ENCODE measurements at regions not wholly inside any gene's neighbourhood (a gene's known extent, or its start where the extent isn't known, plus 50 kb on each side); places are given as distances from the start of the nearest gene placed in this dataset.

DNA sequence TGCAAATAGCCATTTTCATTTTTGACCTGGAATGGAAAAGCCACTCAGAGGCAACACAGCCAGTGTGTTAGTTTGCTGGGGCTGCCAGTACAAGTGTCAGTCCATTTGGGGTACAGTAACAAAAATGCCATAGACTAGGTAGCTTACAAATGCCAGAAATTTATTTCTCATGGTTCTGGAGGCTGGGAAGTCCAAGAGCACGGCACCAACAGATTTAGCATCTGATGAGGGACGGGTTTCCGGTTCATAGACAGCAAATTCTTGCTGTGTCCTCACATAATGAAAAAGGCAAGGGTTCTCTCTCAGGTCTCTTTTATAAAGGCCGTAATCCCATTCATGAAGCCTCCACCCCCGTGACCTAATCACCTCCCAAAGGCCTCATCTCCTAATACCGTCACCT lies 418.2 kb downstream of the TYW1 start:
- DNase-seq (ENCODE audit: low spot score), result no peak

DNA sequence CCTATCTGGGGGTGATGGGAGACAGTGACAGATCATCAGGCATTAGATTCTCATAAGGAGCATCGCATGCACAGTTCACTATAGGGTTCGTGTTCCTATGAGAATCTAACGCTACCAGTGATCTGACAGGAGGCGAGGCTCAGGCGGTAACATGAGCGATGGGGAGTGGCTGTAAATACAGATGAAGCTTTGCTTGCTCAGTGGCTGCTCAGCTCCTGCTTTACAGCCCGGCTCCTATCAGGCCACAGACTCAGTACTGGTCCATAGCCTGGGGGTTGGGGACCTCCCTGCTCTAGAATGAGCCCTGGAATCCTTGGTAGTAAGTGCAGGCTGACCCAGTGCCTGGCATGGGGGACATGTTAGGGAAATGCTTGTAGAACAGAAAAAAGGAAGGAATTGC lies 426.0 kb downstream of the TYW1 start:
- DNase-seq (ENCODE audit: low spot score), result no peak

DNA sequence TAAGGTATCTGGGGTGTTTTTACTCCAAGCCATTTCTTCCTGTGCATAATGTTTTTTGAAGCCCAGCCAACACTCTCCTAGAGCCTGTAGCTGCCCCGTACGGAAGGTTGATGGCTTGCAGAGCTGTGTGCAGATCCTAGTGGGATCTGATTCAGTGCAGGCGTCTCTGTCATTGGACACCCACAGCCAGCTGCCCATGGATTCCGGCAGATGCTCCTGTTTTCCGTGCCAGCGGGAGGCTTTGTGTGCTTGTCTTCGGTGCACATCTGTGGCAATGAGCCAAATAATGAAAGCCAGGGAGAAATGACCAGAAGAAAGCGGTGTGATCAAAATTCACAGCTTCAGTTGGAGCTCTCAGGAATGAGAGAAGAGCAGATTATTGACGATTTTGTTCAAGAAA lies 426.4 kb downstream of the TYW1 start:
- no peak for DNase-seq (ENCODE audit: low spot score)

DNA sequence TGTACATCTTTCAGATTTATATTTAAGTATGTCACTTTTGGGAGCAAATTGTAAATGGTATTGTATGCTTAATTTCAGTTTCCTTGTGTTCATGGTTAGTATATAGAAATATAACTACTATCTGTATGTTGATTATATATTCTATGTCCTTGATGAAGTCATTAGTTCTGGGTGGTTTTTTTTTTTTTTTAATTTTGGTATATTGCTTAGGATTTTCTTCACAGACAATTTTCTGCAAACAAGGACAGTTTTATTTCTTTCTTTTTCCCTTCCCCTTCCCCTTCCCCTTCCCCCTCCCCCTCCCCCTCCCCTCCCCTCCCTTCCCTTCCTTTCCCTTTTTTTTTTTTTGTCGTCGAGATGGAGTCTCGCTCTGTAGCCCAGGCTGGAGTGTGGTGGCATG lies 430.0 kb downstream of the TYW1 start:
- DNase-seq (ENCODE audit: low spot score), result no peak

DNA sequence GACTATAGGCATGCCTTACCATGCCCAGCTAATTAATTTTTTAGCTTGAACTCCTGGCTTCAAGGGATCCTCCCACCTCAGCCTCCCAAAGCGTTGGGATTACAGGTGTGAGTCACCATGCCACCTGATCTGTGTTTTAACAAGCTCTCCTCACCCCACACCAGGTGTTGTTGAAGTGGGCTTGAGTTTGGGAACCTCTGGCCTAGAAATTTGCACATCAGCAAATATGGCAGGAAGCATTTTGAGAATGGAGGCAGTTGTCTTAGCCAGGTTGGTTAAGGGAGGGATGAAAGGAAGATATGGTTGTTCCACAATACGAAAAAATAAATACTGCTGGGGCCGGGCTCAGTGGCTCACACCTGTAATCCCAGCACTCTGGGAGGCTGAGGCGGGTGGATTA lies 433.1 kb downstream of the TYW1 start:
- DNase-seq (ENCODE audit: low spot score), result no peak

DNA sequence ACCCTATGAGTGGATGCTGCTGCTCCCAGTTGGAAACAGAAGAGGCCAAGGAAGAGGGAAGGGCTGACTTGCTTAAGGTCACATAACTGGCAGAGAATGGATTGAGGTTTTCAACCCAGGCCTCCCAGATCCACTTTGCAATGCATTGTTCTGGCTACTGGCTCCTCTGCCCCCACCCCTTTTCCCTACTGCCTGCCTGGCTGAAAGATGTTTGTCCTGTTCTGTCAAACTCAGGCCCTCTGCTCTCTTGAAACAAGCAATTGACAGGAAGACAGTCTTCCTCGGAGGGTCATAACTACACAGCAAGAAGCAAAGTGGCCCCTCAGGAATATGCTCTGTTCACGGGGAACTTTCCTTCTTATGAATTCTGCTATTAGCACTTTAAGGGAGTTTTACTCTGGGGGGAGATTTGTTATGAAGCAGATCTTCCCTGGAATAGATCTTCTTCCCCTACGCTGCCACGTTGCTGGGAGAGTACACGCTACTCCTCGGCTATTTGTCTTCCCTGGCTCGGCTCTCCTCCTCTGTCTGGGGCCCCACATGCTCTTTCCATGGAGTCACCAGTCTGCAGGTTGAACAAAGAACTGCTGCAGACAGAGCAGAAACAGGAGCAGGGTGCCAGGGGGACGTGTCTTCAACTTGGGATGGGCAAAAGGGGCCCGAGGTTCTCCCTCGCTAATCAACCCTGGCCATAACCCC lies 436.1 kb downstream of the TYW1 start:
- no peak for DNase-seq (ENCODE audit: low spot score)

DNA sequence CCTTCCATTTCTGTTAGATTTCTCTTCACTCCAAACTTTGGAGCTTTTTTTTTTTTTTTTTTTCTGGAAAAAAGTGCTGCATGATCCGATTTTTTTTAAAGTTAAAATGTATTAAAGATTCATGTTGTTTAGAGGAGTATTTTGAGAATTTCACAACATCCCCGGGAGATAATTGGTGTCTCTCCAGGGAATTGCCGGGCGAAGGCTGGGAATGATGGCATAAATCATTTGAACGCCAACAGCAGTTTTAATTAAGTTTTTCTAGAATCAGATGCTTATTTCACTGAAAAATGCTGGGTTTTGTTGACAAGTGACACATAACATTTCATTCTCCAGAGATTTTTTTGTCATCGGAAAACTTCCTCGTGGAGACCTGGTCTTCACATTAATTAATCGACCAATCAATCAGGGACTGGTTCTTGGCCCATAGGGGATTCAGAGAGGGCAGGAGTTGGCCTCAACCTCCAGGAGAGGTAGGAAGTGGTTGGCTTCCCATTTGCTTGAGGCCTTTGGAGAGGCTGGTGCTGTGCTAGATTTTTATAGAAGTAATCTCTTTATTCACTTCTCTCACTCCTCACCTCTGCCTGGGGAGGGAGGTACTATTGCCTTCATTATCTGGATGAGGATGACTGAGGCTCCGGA lies 439.4 kb downstream of the TYW1 start:
- DNase-seq (ENCODE audit: low spot score), result no peak

DNA sequence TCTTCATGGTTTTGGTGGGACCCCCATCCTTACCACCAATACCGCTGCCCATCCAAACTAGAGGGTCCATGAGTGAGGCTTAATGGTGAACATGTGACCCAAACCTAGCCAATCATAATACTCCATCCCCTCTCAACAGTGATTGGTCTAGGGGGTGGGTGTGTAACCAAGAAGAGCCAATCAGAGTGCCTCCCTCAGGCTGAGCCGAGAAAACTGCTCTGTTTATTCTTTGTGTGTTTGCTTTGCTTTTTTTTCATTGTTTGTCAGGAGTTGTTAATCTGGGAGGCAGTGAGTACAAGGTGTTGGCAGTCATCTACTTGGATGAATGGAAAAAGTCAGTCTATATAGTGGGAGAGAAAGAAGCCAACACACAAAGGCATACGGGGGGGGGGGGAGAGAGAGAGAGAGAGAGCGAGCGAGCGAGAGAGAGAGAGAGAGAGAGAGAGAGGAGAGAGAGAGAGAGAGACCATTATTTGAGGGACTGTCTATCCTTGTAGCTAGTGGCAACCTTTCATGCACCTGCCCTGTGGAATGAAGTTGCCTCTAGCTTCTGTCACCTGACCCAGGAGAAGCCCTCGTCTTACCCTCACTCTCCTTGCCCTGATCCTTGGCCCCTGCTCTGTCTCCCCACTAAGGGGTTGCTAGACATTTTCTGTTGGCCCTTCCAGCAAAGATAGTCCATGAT lies 441.7 kb downstream of the TYW1 start:
- DNase-seq (ENCODE audit: low spot score), result no peak

DNA sequence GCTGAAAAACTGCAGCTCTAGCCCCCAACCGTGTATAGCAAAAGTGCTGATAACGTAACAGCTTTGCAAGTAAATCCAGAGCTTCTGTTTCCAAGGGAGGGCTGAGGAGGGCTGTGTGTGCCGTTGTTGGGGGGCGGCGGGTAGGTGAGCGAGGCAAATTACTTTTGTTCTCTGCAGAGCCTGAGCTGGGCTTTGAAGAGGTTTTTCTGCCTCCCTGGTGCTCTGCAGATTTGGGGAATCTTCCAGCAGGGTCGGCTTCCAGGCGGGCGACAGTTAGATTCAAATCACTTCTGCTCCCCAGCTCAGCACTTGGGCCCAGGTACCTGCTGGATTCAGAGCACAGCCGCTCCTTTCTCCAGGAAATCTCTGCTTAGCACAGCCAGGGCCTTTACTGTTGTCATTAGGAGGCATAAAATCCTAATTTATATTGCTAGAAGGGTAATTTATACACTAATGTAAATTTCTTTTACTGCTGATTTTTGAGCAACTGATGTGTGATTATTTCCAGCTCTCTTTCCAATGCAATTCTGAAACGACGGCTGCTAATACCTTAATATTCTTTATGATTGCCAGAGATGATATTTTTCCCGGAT lies 442.4 kb downstream of the TYW1 start:
- DNase-seq (ENCODE audit: low spot score), result no peak

DNA sequence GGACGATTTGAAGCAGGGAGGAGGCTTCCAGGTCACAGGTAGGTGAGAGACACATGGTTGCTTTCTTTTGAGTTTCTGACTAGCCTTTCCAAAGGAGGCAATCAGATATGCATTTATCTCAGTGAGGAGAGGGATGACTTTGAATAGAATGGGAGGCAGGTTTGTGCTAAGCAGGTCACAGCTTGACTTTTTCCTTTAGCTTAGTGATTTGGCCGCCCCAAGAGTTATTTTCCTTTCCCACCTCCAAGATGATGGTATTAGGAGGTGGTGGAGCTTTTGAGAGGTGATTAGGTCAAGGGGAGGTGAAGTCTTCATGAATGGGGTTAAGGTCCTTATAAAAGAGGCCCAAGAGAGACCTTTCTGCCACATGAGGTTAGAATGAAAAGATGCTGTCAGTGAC lies 443.7 kb downstream of the TYW1 start:
- DNase-seq (ENCODE audit: low spot score), result no peak

DNA sequence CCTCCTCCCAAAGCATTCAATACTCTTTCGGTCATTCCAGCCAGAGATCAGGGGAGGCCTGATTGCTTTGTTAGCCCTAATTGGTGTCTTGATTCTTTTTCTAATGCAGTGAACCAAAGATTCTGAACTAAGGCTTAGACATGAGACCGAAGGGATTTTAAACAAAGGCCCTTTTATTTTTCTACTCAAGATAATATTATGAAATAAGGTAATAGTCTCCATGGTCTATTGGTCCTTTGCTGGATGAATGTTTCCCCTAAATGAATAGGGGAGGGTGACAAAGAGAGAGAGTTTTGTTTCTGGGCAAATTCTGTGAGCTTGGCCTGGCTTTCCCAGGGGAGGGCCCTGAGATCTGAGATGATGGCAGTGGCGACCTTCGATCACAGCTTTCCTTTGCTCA lies 449.1 kb downstream of the TYW1 start:
- no peak for DNase-seq (ENCODE audit: low spot score)

DNA sequence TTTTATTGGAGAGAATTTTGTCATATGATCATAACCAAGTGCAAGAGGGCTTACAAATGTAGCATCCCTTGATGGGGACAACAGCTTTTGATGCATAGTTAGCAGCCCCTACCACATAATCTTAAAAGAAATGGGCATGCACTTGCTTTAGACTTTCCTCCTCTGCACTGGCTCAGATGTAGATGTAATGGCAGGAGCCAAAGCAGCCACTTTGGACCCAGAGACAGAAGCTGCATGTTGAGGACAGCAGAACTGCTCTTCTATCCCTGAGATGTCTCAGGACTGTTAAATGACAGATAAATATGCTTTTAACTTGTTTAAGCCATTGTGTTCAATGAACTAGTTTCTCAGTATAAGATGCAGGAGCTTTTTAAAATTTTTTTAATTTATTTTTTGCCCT lies 450.7 kb downstream of the TYW1 start:
- no peak for DNase-seq (ENCODE audit: low spot score)

DNA sequence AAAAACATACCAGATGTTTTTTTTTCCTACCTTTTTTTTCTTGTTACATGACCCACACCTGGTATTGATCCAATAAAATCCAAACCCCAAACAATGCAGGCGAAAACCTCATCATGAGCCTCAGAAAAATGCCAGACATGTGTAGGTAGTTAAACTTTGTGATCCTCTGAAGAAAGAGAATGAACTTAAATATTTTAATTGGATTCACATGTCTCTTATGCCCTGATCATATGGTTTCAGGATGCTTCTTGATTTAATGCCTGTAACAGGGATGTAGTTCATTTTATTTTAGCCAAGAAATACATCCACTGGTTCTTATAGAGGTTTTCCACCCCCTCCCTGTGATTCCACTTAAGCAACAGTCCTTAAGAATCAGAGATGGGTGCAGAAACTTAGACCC lies 451.6 kb downstream of the TYW1 start:
- DNase-seq (ENCODE audit: low spot score), result no peak

DNA sequence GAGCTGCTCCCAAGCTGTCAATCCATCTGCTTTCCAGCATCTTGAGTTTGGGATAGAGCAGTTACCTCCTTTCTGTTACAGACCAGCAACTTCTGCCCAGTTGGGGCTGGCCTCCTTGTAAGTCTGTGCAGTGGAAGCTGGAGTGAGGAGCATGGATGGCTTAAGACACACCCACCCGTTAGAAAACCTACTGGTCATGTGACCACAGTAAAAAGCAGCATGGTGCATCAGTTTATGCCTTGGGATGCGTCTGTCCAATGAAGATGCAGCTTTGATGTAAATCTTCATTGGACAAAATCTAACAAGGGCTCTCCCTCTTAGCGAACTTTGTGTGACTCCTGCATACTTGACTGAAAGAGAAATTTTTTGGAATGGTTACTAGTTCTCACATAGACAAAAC lies 453.5 kb downstream of the TYW1 start:
- DNase-seq (ENCODE audit: low spot score), result no peak

DNA sequence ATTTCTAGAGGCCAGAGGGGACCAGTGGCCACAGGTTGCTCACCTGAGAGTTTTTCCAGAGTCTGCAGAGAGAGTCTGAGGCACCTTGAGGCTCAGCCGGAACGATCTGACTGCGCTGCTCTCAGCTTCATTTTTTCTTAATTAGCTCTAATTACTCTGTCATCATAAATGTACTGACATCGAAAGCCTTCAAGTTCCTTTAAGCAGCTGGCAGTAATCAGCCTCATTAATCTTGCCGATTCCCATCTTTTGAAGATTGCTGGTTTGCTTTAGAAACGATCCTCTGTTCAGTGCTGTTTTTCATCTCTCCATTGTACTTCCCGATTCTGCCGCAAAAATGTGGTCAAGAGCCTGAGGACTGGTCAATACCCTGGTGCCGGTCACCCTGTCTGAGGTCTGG lies 454.7 kb downstream of the TYW1 start:
- DNase-seq (ENCODE audit: low spot score), result no peak

DNA sequence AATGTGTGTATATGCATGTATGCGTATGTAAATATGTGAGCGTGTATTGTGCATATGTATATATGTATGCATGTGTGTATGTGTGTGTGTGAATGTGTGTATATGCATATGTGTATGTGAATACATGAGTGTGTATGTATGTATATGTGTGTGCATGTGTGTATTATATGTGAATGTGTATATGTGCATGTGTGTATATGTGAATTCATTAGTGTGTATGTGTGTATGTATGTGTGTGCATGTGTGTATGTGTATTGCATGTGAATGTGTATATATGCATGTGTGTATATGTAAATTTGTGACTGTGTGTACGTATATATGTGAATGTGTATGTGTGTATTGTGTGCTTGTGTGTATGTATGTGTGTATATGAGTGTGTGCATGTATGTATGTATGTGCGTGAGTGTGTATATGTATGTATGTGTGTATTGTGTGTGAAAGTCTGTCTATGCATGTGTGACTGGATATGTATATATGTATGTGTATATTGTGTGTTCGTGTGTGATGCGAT lies 455.9 kb downstream of the TYW1 start:
- DNase-seq (ENCODE audit: low spot score), result no peak

DNA sequence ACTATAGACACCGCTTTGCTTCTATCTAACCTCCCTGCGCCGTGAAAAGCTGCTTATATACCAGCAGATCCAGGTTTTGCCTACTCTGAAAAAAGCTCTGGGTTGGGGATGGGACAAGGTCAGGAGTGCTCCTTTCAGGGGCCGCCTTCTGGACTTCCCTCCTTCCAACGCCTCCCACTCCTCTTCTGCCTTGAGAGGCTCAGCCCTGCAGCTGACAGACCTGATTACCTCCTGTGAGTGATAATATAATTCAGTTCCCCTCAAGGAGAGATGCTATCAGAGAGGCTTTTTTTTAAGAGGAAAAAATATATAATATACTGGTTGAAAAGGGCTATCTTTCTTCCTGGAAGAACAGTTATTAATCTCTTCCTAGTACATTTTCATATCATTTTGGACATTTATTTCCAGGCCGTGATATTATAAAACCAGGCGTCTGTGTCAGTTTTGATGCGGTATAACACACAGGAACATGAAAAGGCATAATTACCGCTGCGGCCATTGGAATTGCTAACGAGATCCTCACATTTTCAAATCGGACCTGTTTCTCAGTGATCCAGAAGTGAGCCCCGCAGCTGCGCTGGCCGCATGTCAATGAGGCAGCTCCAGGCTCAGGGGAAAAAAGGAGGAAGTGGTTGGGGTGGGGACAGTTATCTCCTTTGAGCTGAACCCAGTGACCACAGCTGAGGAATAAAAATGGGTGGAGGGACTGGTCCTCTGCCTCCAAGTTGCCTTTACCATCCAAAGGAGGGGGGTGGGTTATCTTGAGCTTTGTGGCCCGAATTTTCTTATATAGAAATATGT lies 457.1 kb downstream of the TYW1 start:
- DNase-seq (ENCODE audit: low spot score), result no peak

DNA sequence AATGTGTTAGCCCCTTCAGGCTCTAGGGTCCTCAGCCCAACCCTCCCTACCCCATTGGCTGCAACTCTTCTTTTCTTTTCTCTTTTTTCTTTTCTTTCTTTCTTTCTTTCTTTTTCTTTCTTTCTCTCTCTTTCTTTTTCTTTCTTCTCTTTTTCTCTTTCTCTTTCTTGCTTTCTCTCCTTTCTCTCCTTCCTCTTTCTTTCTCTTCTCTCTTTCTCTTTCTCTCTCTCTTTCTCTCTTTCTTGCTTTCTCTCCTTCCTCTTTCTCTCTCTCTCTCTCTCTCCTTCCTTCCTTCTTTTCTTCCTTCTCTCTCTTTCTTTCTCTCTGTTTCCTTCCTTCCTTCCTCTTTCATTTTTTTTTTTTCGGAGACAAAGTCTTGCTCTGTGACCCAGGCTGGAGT lies 458.9 kb downstream of the TYW1 start:
- DNase-seq (ENCODE audit: low spot score), result no peak

DNA sequence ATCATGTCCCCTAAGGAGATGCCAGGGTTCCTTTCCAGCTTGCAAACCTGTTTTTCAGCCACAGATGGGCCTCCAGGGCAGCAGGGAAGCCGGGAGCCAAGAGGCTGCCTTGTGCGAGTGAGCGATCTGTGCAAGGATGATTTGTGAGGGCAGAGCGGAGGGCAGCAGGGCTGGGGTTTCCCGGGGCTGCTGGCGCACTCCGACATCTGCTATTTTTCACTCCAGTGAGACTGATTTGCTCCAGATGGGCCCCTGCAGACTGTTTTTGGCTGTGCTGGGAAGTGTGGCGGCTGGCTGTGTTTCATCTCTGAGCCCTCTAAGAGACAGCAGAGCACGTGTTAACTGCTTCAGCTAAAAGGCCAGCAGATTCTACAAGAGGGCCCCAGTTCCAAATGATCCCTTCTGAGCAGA lies 466.2 kb downstream of the TYW1 start:
- no peak for DNase-seq (ENCODE audit: low spot score)

DNA sequence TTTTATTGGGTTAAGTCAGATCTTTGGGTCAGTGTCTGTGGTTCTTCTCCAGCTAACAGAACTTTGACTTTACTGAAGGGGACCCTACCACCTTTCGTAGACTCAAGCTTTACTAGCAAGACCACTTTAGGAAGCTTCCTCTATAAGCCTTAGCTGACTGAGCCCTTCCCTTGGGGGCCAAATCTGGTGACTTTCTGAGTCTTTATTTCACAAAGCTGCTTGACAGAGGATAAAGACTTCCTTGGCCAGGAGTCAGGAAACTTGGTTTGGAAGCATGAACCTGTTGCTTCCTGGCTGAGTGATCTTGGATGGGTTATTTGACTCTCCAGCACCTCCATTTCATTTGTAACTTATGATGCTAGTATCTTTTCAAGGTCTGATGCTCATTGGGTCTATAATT lies 466.7 kb downstream of the TYW1 start:
- no peak for DNase-seq (ENCODE audit: low spot score)

DNA sequence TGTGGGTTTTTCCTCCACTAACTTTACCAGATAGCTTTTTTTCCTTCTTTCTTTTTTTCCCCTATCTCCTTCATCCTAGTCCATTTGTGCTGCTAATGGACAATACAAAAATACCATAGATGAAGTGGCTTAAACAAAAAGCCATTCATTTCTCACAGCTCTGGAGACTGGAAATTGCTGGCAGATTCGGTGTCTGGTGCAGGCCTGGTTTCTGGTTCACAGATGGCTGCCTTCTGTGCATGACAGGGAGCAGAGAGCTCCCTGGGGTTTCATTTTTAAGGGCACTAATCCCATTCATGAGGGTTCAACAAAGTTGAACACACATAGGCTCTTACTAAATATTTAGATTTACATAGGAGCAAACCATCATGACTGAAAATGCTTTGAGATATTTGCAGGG lies 467.4 kb downstream of the TYW1 start:
- DNase-seq (ENCODE audit: low spot score), result no peak

DNA sequence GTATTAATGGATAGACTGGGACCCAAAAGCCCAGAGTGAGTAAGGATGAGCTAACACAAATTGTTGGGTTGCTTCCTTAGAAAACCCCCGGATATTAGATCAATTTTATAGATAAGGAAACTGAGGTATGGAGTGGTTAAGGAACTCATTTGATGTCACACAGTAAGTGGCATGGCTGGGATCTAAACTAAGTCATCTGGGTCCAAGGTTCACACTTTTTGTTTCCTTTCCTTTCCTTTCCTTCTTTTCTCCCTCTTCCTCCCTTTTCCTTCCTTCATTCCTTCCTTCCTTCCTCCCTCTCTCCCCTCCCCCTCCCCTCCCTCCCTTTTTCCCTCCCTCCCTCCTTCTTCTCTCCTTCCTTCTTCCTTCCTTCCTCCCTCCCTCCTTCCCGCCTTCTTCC lies 469.5 kb downstream of the TYW1 start:
- DNase-seq (ENCODE audit: low spot score), result no peak
